ENCODE measurements at regions not wholly inside any gene's neighbourhood (a gene's known extent, or its start where the extent isn't known, plus 50 kb on each side); places are given as distances from the start of the nearest gene placed in this dataset.

GRCh38 chr1:230542681-230543080, 99.6 kb upstream of the COG2 start:
- TF ChIP-seq GATA3 (IDR thresholded peaks at IDR 0.05; ENCODE audit: low read depth, low read length), result no peak
- no peak for TF ChIP-seq GATA2 (IDR thresholded peaks at IDR 0.05; ENCODE audit: low read depth, low read length)

All from SH-SY5Y (cell line).